BE2C (cell line): ENCODE measurements at regions not wholly inside any gene's neighbourhood (a gene's known extent, or its start where the extent isn't known, plus 50 kb on each side); places are given as distances from the start of the nearest gene placed in this dataset.
A peak's percentile ranks its signal among the peaks of the same experiment; 100 is the strongest.

ENCODE experiments used
- DNase-seq: peaks from one replicate; pipeline ENCODE4 v3.0.0-alpha.2; 2020
- H3K27me3 ChIP-seq: fragments of 250-450 bp; sonication (Bioruptor Pico); 2 replicates; pipeline ENCODE4 v1.5.1; 2020; ENCODE audit warnings: mild to moderate bottlenecking
- H3K36me3 ChIP-seq: fragments of 250-450 bp; sonication (Bioruptor Pico); 2 replicates; pipeline ENCODE4 v1.5.1; 2020; ENCODE audit warnings: mild to moderate bottlenecking
- H3K4me1 ChIP-seq: fragments of 250-450 bp; sonication (Bioruptor Pico); 2 replicates; pipeline ENCODE4 v1.5.1; 2020
- H3K4me3 ChIP-seq: 2 replicates; pipeline ENCODE4 v1.5.1; 2011; ENCODE audit warnings: low read depth, low read length
- H3K9me3 ChIP-seq: fragments of 250-450 bp; sonication (Bioruptor Pico); 2 replicates; pipeline ENCODE4 v1.5.1; 2020
- TF ChIP-seq, protein P1 (sequence below): IDR thresholded peaks from 2 replicates; pipeline ENCODE4 v1.5.1; 2012; ENCODE audit warnings: mild to moderate bottlenecking, low read depth, low read length

DNA sequence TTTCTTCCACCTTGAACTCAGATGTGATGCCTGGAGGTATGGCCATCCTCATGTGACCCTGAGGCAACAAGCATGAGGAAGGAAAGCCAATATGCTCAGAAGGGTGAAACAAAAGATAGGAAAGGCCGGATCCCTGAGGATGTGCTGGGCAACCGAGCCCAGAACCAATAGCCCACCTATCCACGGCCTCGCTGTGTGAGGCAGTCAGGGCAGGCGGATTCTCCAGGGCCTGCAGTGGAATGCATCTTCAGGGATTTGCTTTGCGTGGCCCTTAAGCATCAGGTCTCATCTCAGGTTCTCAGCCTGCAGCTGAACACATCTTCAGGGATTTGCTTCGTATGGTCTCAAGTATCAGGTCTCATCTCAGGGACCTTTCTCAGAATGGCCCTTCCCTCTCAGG is 139.8 kb downstream of the ANKRD60 start:
- TF ChIP-seq, protein P1, sequence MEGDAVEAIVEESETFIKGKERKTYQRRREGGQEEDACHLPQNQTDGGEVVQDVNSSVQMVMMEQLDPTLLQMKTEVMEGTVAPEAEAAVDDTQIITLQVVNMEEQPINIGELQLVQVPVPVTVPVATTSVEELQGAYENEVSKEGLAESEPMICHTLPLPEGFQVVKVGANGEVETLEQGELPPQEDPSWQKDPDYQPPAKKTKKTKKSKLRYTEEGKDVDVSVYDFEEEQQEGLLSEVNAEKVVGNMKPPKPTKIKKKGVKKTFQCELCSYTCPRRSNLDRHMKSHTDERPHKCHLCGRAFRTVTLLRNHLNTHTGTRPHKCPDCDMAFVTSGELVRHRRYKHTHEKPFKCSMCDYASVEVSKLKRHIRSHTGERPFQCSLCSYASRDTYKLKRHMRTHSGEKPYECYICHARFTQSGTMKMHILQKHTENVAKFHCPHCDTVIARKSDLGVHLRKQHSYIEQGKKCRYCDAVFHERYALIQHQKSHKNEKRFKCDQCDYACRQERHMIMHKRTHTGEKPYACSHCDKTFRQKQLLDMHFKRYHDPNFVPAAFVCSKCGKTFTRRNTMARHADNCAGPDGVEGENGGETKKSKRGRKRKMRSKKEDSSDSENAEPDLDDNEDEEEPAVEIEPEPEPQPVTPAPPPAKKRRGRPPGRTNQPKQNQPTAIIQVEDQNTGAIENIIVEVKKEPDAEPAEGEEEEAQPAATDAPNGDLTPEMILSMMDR, result no peak
- H3K9me3 ChIP-seq, result no peaks in the 10 kb centered on the region
- H3K36me3 ChIP-seq, result no peaks in the 10 kb centered on the region
- no peaks in the 10 kb centered on the region for H3K27me3 ChIP-seq
- H3K4me3 ChIP-seq, result no peak overlapping the region
- H3K4me1 ChIP-seq, result 0 out of 2 replicates have a peak, but pooled peaks cover 2% of the 10 kb centered on the region
- no peak for DNase-seq

DNA sequence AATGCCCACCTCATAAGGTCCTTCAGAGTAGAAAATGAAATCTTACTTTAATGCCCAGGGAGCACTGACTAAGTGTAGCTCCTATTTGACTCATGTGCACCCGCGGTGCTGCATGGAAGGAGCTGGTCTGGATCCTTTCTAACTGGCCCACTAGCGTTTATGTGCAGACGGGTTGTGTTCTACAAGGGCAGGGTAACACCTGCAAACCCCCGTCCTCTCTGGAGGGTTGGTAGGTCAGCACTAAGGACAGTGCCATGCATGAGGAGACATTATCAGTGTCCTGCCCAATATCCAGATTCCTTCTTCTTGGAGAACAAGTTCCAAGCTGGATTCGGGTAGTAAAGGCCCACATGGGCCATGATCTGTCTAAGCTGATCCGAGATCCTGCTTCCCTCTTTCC is 140.3 kb downstream of the ANKRD60 start:
- Histone ChIP-seq H3K4me3 (no peak overlapping the region), H3K4me1 (0 out of 2 replicates have a peak, but pooled peaks cover 2% of the 10 kb centered on the region), H3K9me3 (no peaks in the 10 kb centered on the region), H3K27me3 (no peaks in the 10 kb centered on the region), H3K36me3 (no peaks in the 10 kb centered on the region)
- no peak for DNase-seq
- TF ChIP-seq, protein P1, result no peak

DNA sequence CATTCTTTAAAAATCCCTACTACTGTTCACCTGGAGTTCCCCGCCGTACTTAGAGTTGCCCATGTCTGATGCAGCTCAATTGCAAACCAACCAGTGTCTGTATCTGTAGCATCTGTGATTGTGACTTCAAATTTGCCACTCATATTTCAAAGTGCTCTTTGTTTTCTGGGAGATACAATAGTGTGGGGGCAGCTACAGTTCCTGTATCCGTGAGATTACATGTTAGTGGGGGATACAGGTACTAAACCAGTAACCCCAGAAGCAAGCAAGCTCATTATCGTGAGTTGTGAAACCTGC is 140.9 kb downstream of the ANKRD60 start:
- no peaks in the 10 kb centered on the region for H3K36me3 ChIP-seq
- TF ChIP-seq, protein P1, result no peak
- 0 out of 2 replicates have a peak, but pooled peaks cover 2% of the 10 kb centered on the region for H3K4me1 ChIP-seq
- no peaks in the 10 kb centered on the region for H3K9me3 ChIP-seq
- no peak overlapping the region for H3K4me3 ChIP-seq
- no peak for DNase-seq
- H3K27me3 ChIP-seq, result no peaks in the 10 kb centered on the region

DNA sequence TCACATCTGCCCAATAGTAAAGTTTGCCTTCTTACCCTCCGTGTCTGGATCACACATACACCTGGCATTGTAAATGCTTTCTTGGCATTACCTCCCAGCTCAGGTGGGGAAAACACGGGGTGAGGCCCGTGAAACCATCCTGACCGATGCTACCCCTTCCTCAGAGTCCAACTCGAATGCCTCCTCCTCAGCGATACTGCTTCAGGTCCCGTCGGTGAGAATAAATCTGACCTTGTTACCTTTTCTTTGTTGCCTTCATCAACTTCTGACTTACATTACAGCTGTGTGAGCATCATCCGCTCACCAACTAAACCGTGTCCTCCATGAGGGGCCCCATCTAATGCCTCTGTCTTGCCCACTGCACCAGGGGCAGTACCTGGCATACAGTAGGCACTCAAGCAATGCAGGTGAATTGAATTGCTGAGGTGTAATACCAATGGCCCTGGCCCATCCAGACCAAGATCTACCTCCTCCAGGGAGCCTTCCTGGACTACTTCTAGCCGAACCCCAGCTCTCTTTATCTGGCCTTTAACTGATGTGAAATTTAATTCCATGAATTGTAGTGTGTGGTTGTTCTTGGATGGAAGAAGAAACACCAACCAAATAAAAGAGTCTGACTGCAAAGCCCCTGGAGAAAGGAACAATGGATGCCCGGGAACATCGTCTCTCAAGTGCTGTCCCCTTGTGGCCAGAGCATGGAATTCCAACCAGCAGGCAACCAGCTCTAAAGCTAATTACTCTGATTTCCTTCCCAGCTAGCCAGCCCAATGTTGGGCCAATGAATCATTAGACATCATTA is 141.5 kb downstream of the ANKRD60 start:
- 0 out of 2 replicates have a peak, but pooled peaks cover 2% of the 10 kb centered on the region for H3K4me1 ChIP-seq
- TF ChIP-seq, protein P1, result peak; percentile 99

DNA sequence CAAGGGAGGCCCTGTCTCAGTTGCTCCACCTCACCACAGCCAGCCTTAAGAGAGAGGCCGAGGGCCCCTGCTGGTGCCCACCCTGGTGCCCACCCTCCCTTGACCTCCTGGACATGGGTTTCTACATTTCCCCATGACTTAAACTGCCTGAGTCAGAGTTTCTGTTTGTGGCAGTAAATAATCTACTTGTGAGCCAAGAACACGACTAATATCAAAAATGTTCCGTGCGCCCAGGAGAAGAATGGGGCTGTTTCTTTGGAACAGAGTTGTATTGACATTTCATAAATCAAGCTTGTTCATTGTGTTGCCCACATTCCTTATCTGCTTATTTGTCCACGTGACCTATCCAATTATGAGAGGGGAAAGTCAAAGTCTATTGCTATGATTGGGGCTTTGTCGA is 143.5 kb downstream of the ANKRD60 start:
- Histone ChIP-seq H3K36me3 (no peaks in the 10 kb centered on the region), H3K4me3 (no peak overlapping the region), H3K27me3 (no peaks in the 10 kb centered on the region), H3K9me3 (no peaks in the 10 kb centered on the region), H3K4me1 (0 out of 2 replicates have a peak, but pooled peaks cover 2% of the 10 kb centered on the region)
- TF ChIP-seq, protein P1, result no peak
- no peak for DNase-seq

More for the DNA sequence above, 141.5 kb downstream of the ANKRD60 start:
- no peaks in the 10 kb centered on the region for H3K9me3 ChIP-seq
- DNase-seq, result peak; percentile 70
- no peak overlapping the region for H3K4me3 ChIP-seq
- no peaks in the 10 kb centered on the region for H3K36me3 ChIP-seq
- no peaks in the 10 kb centered on the region for H3K27me3 ChIP-seq

DNA sequence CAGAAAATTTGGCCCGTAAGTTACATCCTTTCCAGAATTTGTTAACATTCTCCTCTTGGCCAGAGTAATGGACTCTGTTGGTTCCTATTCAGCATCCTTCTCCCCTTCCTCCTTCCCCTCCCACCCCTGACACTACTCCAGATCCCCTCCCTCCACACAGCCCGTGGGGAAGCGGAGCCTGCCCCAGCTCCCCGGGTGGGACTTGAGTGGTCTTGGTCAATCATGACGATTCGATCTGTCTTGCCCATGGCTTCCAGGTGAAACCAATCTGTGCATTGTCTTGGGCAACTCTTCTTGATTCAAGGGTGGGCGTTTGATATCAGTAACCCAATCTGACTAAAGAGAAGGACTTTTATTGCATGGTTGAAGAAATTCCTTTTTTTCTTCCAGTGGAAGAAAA is 143.9 kb downstream of the ANKRD60 start:
- H3K4me1 ChIP-seq, result 0 out of 2 replicates have a peak, but pooled peaks cover 2% of the 10 kb centered on the region
- no peak overlapping the region for H3K4me3 ChIP-seq
- H3K27me3 ChIP-seq, result no peaks in the 10 kb centered on the region
- no peak for DNase-seq
- TF ChIP-seq, protein P1, result no peak
- H3K36me3 ChIP-seq, result no peaks in the 10 kb centered on the region
- no peaks in the 10 kb centered on the region for H3K9me3 ChIP-seq
